ENCODE measurements at regions not wholly inside any gene's neighbourhood (a gene's known extent, or its start where the extent isn't known, plus 50 kb on each side); places are given as distances from the start of the nearest gene placed in this dataset.
"Not testable (repeated sequence)": the region's sequence is repeated elsewhere in the genome, so short reads cannot be mapped to it uniquely, and the experiment has no call there.

DNA sequence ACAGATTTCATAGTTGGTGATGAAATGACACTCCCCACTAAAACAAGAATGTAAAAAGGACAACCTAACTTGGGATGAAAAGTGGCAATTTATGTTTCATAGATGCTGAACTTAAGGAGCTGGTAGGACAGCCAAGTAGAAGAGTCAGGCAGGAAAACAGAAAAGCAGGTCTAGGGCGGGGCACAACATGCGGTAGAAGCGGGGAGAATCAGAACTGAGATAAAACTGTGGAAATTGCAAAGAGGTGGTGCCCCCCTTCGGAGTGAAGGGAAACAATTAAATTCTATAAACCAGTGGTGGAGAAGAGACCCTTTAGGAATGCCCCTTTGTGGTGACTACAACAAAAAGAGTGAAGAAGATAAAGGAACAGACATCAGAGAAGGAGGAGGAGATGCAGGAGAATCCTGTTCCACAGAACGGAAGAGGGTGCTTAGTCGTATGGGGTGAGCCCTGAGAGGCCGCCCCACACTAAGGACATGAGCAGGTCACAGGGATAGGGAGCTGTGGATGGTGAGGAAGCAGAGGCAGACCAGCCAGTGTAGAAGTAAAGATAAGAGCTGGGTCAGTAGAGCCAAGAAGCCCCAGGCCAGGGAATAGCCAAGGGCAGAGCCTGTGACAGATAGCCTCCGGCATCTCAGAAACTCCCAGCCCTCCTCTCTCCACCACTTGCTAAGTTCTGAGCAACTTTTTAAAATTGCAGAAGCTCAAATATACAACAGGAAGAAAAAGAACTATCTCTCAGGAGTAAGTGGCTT, 100.3 kb upstream of the DOCK9 start:
- no peak for DNase-seq

DNA sequence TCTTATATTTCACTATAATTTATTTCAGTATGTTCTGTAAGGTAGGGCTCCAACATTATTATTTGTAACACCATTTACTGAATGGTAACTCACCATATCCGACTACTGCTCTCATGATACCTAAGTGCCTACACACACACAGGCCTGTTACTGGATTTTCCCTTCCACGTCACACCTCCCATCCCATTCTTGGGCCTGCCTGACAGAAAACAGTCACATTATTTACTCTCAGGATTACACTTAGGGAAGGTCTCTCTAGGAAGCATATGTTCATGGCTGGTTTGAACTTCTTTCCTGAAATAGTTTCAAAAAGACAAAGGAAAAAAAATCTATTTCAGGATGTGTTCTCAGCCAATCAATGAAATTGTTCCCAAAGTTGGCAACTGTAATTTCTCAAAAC, 102.3 kb upstream of the DOCK9 start:
- no peak for DNase-seq

DNA sequence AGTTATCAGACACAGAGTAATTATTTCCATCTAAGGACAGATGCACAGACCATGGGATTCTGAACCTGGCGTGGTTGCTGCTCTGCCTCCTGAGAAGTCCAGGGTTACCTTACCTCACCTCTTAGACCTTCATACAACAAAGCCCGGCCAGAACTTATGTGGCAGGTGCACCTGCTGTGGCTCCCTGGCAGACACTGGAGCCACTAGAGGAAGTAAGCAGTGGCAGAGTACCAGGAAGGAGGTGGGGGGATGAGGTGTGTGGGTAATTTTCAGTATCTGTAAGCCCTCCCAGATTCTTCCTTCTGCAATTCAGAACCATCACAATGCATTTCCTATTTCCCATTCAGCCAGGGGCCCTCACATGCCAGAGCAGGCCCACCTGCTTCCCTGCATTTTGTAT, 106.1 kb upstream of the DOCK9 start:
- no peak for DNase-seq

DNA sequence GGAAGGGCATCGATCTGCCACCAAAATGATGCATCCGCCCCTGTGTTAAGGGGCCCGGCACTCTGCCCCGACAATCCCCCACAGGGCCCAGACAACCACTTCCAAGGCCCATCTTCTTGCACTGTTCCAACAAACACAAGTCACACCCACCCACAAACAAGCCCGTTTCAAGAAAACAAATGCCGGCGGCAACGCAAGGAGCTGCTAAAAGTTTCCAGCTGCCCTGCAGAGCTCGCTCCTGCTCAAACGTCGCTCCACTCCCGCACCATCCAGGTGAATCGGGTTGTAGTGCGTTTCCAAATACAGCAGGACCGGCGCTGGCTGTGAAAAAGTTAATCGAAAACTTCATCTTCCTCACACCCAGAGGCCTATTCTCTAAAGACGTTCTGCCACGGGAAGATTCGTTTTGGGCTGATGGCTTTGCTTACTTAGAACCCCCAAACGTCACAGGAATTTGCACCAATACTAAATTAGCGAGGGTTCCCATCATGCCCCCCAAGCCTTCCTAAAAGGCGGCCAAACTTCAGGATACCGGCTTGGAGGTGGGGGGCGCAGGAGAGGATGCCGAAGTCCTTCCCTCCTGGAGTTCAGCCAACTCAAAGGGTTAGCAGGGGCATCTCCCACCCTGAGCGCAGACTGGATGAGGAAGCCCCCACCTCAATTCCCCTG, 107.4 kb upstream of the DOCK9 start:
- DNase-seq, result peak; percentile 33

DNA sequence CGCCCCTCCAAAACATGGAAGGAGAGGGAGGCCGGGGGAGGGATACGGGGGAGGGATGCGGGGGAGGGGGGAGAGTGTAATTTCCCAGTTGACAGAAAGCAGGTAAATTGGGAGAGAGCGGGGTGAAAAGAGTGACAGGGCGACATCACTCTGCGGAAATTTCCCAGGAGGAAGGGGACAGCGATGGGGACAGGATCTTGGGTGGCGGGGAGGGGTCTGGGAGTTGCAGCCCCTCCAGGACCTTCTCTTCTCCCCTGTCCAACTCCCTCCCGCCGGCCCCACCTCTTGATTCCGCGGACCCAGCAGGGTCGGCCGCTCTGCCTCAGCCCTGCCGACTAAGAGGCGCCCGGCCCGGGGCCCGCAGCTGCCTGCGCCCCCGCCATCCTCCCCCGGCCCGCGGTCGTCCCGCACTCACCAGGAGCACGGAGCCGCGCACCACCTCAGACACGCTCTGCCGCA, 108.0 kb upstream of the DOCK9 start:
- no peak for DNase-seq

DNA sequence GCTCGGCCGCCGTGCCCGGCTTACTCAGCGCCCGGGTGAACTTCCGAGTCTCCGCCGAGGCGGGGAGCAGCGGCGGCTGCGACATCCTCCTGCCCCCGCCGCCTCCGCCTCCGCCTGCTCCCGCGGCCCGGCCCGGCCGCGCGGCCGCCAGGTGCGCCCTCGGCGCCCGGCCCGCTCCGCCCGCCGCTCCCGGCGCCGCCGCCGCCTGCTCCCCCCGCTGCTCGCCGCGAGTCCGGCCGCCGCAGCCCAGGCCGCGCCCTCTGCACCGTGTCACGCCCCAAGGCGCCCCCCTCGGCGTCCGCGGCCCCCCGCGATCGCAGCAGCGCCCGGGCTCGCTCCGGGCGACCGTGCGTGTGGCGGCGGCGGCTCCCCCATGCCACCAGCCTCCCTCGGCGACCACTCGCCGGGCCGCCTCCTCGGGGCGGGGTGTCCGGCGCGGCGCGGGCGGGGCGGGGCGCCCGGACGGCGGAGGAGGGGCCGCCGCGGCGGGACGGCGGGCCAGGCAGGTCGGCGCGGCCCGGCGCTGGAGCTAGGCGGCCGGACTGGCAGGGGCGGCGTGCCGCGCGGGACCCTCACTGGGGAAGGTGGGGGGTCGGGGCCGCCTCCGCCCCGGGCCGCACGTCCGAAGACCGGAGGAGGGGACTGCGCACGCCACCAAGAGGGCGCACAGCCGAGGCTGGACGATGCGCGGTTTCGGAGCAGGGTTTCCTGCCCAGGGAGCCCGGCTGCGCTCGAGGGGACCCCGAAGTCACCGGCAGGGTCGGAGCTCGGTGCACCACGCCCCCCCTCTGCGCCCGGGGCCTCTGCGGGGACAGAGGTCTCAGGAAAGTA, 108.6 kb upstream of the DOCK9 start:
- peak; percentile 50 for DNase-seq

DNA sequence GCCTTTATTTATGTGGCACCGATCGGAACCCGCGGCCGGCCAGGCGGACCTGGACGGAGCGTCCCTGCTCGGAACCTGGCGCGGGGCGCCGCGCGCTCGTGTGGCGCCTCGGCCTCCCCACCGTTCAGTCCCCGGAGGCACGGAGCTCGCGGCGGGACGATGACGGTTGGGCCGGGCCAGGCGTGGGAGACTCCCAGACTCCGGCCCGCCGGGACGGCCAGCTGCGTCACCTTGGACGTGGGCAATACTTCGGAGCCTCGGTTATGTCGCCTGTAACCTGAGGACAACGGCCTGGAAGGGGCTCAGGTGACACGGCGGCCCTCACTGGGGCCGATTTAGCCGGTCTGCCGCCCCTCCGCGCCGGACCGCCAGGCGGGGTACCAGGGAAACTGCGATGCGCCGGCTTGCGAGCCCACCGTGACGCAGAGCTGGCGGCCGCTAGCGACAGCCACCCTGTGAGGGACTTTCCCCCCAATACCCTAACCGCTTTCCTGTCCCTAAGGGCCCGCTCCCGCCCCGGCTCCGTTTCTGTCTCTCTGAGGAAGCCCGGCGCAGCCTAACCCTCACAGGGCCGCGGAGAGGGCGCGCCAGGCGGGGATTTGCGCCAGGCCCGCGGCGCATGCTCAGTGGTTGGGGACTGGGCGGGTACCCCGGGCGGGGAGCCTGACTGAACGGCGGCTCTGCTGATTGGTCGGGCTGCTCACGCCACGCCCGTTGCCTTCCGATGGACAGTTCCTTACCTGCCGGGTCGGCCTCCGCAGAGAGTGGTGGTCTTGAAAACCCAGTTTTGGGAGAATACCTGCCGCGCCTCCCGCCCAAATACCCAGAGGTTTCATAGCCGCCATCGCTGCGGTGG, 109.5 kb upstream of the DOCK9 start:
- peak; percentile 90 for DNase-seq

DNA sequence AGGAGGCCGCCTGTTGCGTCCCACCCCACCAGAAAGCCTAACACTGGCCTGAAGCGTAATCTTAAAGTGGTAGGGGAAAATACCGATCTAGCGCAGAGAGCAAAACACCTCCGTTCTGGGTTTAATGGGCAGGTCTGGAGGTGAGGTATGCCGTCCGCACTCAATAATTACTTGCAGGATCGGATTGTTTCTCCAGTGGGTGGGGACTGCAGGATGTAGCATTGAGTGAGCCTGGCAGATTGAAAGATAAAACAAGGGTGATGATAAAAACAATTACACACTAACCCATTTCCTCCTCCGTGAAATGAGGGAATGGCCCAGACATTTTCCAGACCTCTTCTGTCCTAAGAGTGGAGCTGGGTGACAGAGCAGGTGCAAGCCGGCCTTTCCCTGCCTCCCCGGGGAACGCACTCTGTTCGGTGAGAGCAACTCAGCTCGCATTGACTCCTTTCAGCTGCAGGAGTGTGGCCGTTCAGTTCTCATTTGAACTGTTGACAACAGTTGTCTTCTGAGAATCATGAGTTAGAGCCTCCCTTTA, 110.2 kb upstream of the DOCK9 start:
- DNase-seq, result no peak

DNA sequence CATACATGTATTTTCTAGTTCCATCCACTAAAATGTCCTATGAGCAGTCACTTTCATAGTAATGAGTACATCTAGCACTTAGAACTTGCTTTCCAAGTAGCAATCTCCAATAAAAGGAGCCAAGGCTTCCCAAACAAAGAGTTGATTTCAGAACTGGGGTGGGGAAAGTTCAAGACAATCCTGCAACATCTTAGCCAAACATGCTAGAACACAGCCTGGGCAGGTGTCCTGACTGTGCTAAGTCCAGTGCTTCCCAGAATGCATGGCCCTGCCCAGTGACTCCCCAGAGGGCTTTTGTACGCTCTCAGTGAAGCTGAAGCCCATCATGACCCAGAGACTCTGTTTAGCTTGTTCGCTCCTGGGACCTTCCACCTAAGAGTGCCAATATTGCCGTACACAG, 106.7 kb upstream of the UBAC2 start:
- no peak for DNase-seq

DNA sequence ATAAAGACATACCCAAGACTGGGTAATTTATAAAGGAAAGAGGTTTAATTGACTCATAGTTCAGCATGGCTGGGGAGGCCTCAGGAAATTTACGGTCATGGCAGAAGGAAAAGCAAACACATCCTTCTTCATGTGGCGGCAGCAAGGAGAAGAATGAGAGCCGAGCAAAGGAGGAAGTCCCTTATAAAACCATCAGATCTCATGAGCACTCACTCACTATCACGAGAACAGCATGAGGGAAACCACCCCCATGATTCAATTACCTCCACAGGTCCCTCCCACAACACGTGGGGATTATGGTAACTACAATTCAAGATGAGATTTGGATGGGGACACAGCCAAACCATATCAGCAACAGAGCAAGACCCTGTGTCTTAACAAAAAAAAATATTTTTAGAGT, 98.8 kb upstream of the UBAC2 start:
- not testable (repeated sequence) for DNase-seq

DNA sequence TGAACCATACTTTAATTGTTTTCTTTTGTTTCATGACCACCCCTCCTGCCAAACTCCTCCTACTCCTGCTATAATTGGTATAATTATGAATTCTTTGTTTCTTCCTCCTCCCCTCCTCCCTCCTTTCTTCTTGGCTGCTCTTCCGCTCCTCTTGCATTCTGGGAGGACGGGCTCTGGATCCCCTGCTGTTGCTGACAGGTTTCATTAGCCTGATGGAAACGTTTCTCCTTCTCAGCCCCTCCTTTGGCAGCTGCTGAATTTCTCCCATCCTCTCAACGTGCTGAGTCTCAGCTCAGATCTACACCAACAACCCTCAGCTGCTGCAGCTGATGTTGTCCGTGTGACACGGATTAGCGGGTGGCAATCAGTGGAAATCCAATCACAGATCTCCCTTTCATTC, 97.1 kb upstream of the UBAC2 start:
- DNase-seq, result peak; percentile 68

DNA sequence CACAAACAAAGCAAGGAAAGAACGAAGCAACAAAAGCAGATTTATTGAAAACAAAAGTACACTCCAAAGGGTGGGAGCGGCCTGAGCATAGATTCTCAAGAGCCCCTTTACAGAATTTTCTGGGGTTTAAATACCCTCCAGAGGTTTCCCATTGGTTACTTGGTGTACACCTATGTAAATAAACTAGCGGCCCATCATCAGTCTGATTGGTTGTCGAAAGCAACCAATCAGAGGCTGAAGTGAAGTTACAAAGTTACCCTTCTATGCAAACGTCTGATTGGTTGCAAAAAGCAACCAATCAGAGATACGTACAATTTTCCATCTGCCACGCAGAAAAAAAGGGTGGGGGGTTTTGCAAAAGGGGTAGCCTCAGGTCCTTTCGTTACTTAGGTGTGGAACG, 96.3 kb upstream of the UBAC2 start:
- DNase-seq, result no peak

DNA sequence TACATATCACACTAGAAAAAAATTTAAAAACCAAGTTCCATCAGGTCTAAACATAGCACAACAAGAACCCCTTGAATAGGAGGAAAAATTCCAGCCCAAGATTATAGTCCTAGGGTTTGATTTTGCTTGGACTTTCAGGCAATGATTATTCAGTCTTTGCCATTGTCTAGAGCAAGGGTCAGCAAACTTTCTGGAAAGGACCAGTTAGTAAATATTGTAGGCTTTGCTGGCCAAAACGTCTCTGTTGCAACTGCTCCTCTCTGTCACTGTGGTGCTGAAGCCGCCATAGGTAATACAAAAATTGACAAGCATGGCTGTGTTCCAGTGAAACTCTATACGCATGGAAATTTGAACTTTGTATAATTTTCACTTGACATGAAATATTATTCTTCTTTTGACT, 95.5 kb upstream of the UBAC2 start:
- no peak for DNase-seq

DNA sequence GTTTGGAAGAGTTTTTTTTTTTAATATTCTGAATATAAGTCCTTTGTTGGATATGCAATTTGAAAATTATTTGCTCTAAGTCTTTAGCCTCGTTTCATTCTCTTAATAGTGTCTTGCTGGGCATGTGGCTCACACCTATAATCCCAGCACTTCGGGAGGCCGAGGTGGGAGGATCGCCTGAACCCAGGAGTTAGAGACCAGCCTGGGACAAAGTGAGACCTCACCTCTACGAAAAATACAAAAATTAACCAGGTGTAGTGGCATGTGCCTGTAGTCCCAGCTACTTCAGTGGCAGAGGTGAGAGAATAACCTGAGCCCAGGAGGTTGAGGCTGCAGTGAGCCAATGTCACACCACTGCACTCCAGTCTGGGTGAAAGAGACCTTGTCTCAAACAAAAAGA, 87.3 kb upstream of the UBAC2 start:
- DNase-seq, result no peak

DNA sequence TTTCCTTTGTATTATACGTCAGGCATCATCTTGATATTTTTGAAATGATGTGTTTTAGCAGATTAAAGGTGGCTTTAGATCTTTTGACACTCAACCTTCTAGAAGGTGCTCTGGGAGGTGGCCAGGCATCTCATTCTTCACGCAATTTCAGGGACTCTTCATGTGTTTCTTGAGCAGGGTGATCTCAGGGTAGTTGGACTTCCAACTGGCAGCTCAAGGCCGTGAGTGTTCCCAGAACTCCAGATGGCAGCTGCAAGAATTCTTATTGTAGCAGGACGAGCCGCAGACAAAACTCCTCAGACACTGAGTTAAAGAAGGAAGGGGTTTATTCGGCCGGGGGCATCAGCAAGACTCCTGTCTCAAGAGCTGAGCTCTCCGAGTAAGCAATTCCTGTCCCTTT, 82.5 kb upstream of the UBAC2 start:
- no peak for DNase-seq

DNA sequence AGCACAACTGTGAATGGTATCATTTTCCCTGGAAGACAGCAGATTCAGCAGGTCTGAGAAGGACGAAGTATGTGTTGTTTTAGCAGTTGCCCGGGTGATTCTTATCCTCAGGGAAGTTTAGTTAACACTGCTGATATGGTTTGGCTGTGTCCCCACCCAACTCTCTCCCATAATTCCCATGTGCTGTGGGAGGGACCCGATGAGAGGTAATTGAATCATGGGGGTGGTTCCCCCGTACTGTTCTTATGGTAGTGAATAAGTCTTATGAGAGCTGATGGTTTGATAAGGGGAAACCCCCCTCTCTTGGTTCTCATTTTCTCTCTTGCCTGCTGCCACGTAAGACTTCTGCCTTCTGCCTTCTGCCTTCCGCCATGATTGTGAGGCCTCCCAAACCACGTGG, 81.0 kb upstream of the UBAC2 start:
- no peak for DNase-seq

DNA sequence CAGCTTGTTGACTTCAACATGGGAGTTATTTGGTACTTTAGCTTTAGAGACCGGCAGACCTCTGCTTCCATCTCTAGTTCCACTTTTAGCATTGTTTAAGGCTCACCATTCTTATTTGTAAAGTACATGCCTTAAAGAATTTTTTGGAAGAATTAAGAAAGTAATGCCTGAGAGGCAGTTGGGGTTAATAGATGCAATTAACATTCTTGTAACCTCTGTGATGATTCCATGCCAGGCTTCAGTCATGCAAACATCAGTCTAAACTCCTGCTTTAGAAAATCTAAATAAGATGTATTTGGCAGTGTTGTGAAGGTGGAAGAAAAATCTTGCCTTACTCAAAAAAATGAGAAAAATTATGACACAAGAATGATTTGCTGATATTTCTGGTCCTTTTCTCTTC, 79.9 kb upstream of the UBAC2 start:
- no peak for DNase-seq

DNA sequence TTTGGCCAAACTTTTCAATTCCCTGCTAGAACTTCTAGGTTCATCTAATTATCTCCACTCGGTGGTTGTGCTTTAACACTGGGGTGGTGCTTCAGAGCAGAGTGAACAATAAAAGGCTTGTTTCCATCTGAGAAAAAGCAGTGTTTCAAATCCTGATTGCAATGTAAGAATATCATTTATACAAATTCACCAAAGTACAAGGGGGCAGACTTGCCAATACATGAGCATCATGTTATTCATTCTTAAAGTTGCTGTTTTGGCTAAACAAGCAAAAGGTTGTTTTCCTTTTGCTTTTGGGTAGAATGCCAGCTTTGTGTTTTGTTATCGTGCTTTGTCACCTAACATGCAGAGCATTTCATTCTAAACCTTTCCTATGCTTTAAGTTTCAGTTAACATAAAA, 78.5 kb upstream of the UBAC2 start:
- no peak for DNase-seq

DNA sequence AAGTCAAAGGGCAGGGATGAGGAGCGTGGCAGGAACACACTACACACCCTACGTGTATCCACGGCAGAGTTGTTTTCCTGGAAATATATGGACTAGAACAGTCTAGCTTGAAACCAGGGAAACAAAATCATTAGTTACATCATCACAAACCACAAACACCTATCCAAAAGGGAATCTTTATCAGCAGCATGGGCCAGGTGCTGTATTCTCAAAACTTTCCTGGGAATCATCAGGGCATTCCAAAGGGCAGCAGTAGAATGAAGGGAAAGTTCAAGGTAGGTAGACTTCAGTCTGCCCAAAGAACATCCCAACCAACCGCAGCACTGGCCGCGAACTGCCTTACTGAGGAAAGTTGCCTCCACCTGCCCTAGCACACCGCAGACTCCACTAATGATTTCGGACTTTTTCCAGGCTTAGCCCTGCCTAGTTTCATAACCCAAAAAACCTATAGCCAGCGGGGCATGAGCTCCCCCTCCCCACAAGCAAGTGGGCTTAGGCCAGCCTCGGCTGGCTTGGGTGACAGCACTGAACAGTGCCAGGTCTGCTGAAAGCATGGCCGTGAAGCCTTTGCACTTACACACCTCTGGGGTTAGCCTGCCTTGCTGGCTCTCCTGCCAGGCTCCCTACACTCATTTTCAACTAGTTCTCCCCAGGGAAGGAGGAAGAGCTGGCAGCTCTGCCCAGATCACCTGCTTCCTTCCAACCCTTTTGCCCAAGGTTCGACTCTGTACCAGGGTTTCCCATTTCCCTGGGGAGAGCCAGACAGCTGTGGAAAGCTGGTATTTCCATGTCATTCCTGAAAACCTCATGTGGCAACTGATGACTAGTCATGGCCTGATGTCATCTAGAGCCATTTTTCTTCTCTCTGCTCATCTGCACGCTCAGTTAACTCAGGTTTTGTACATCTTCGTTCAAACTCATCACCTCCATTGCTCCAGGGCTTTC, 77.3 kb upstream of the UBAC2 start:
- DNase-seq, result no peak

DNA sequence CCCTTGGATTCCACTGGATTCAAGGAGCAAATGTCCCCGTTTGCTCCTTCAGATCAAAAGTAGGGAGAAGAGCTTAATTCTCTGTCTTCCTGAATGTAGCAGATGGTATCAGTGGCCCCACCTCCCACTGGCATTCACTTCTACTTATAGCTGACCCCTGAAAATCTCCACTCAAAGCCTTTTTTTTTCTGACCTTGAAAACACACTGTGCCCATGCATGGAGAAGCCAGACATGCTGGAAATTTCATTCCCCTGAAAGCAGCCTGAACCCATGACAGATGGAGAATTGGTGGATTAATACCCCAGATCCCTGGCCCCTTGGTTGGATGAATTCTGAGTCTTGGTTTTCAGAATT, 76.6 kb upstream of the UBAC2 start:
- DNase-seq, result no peak

DNA sequence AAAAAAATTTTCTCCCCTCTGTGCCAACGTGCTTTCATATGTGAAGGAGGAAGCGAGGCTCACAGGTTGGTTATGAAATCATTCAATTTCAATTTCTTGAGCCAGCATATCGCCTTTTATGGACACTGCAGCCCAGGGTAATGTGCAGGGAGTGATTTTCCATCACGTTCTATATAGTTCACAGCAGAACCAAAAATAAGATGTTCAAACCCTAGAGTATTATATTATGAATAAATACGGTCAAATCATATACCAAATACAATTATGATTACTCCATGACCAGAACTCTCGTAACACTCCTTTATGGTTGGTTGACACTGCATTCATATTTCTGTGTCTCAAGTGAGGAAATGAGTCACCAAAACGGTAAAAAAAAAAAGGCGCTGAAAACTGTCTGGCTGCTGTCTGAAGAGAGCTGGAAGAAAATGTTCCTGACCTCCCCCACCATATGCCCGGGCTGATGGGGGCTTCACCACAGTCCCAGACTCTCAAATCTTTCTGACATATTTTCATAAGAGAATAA, 75.8 kb upstream of the UBAC2 start:
- peak; percentile 65 for DNase-seq
